Peyer's patch (tissue), 4 donors: ENCODE measurements at regions not wholly inside any gene's neighbourhood (a gene's known extent, or its start where the extent isn't known, plus 50 kb on each side); places are given as distances from the start of the nearest gene placed in this dataset.

Experiments
- CTCF ChIP-seq, 6 experiments: fragments of 450-650 bp in 4 of 6; fragments of 200-600 bp in 2 of 6; sonication (generic) in 1 of 6; IDR thresholded peaks; one replicate each; pipeline ENCODE4 v1.5.1; 2017 to 2019; ENCODE audit warnings: antibody characterized with exemption in 6 of 6, mild to moderate bottlenecking in 3 of 6, moderate library complexity in 1 of 6
- POLR2A ChIP-seq, 2 donors: fragments of 450-650 bp; IDR thresholded peaks; one replicate each; pipeline ENCODE4 v1.5.1; 2017; ENCODE audit warnings: antibody characterized with exemption in 2 of 2, mild to moderate bottlenecking in 2 of 2, moderate library complexity in 2 of 2

GRCh38 chr7:51471210-51471980 is 154.8 kb upstream of the COBL start:
- TF ChIP-seq POLR2A (IDR thresholded peaks at IDR 0.05) (no peak), CTCF (IDR thresholded peaks at IDR 0.05) (no peak)
